HG02973 (cell line): ENCODE measurements at regions not wholly inside any gene's neighbourhood (a gene's known extent, or its start where the extent isn't known, plus 50 kb on each side); places are given as distances from the start of the nearest gene placed in this dataset.

Experiments
- ATAC-seq: cut with Tn5 transposase; IDR thresholded peaks from one replicate; pipeline ENCODE4 v1.9.1; 2021; ENCODE audit warnings: moderate library complexity; ENCODE audit not compliant: unreplicated experiment

DNA sequence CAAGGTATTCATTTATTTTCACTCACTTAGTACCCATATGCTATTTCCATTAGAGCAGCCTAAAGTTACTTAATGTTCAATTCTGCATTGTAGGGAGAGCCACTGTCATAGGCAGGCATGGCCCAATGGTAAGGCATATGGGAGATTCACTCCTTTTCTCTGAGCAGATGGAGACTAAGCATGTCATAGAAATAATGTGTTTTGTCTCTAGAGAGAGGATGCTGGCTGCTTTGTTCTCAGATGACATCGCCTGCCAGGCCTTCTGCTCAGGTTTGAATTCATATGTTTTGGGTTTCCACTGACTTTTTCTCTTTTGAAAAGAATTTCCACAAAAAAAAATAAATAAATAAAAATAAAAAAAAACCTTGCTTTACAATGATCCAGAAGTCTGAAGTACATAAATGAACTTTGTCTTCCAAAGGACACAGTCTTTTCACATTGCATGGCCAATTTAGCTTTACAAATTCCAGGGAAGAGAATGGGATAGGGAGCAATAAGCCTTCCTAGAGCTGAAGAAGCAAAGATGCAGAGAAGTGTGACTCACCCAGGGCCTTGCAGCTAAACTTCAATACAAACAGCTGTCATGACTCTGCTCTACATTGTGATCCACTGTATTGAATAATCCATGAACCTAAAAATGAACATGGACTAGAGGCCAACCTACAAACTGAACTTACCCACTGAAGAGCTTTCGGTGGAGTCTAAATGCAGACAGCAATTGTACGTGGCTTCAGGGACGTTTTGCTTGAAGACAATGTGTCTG lies 422.5 kb downstream of the CMPK2 start:
- no peak for ATAC-seq

DNA sequence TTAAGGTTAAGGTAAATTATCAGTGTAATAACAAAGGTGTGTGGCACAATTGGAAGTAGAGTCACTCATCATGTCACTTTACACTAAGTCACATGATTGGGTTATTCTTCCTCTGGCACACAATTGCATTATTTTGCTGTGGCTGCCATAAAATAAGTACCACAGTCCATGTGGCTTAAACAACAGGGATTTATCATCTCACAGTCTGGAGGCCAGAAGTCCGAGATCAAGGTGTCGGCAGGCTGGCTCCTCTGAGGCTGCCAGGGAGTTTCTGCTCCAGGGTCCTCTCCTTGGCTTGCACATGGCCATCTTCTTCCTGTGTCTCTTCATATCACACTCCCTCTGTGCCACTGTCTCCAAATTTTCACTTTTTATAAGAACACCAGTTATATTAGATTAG lies 421.2 kb downstream of the CMPK2 start:
- no peak for ATAC-seq

- ATAC-seq: no peak
Observed at GRCh38 chr2:6445156-6445555, 420.6 kb downstream of the CMPK2 start.

DNA sequence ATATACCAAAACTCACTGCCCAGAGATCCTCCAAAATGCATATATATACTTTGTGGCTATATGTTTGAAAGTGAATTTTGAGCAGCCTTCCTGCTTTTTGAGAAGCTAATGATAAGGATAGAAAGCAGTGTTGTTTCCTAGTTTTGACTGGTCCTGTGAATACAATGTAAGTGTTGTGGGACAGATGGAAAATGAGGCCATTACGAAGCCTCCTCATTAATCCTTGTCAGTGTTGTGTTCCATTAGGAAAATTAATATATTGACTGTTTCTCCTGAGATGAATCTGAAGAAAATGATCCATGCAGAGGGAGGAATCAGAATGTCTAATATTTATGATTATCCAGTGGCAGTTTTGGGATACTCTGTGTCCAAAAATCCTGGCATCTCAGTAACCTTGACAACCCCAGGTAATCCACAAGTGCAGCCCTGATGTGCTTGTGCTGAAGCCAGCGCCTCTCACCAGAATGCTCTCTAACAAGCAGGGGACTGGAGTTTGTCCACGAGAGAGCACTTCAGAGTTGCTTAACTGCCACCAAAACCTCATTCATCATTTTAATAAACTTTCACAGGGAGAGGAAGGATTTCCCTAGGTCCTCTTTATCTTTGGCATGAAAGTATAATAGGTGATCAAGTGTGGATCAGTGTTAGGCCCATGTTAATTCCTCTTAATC lies 418.6 kb downstream of the CMPK2 start:
- ATAC-seq: no peak

DNA sequence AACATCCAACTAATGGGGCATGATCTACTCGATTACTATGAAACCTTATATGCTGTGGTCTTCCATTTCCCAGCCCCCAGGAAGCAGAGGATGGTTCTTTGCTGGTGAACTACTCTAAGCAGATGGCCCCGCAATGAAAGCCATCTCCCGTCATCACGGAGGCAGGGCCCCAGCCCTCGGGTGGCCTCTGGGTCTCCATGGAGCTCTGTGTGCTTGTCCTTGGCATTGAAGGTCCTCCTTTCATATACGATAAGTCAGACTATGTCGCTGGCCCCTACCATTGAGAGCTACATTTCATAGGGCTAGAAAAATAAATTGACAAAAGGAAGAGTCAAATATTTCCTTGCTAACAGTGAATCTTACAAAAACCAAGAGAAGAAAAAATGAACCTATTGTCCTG lies 416.8 kb downstream of the CMPK2 start:
- no peak for ATAC-seq

DNA sequence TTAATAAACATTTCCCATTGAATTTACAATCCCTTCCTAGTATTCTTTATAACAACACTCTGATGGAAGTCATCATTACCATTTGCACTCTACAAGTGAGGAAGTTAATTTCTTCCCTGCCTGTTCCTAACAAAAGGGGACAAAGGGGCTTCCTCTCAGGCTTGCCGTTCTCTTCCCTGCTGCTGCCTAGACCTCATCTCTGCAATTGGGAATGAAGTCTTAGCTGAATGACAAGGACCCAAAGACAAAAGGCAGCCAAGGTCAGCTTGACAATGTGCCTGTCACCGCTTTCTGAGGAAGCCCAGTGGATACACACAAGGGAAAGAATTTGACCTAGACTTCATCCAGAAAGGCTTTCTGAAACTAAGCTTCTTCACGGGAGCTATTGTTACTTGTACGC lies 416.4 kb downstream of the CMPK2 start:
- no peak for ATAC-seq

- ATAC-seq: no peak
Observed at GRCh38 chr2:6452702-6453481, 412.8 kb downstream of the CMPK2 start.

GRCh38 chr2:6454286-6454990 lies 411.3 kb downstream of the CMPK2 start:
- ATAC-seq: no peak

DNA sequence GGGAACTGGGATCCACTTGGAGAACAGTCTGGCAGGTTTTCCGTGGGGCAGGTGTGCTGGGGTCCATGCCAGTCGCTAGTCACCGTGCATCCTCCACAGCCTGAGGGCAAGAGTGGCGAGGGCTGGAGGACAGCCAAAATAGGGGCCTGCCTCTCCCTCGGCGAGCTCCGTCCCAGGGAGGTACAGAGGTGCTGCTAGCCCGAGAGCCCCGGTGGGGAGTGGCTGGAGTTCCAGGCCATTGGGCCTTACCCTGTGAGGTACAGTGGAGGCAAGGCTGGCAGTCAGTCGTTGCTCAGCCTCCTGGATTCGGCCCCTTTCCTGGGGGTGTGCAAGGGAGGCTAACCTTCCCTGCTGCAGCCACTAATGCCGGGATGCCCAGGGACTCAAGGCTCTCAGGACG lies 406.6 kb downstream of the CMPK2 start:
- no peak for ATAC-seq

DNA sequence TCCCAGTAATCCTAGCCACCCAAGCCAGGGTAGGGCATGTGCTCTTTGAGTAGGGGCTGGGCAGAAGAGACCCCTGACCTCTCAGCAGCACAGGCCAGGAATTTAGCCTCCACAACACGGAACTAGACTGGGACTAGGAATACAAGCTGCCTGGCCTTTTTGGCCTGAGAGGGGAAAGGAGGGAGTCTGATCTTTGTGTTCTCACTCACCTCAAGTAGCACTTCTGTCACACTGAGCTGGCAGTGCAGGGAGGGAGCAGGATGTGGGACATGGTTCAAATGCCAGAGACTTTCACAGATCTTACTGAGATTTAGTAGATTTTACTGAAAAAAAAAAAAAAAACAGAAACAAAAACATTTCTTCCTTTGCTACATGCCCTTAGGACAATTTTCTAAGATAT lies 395.2 kb downstream of the CMPK2 start:
- ATAC-seq: no peak

DNA sequence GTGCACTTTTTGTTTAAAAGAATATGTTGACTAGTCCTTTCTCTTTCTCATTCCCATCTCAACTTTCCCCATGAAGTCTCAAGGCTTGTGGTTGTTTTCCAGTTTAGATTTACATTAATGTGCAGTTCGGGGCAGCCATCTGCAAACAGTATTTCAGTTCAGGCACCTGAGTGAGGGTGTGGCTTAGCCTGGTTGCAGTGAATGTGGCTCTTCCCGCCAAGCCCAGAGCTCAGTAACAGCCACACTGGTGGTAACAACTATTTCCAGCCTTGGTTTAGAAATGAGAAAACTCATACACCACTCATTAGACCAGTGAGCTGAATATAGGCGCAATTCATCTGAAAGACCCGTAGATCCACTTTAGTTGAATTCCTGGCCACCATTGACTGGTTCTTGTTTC lies 394.3 kb downstream of the CMPK2 start:
- no peak for ATAC-seq

- no peak for ATAC-seq
Observed at GRCh38 chr2:6474161-6475140, 391.3 kb downstream of the CMPK2 start.

GRCh38 chr2:6475155-6475940 lies 390.4 kb downstream of the CMPK2 start:
- no peak for ATAC-seq

- no peak for ATAC-seq
Observed at GRCh38 chr2:6480514-6480913, 385.2 kb downstream of the CMPK2 start.

DNA sequence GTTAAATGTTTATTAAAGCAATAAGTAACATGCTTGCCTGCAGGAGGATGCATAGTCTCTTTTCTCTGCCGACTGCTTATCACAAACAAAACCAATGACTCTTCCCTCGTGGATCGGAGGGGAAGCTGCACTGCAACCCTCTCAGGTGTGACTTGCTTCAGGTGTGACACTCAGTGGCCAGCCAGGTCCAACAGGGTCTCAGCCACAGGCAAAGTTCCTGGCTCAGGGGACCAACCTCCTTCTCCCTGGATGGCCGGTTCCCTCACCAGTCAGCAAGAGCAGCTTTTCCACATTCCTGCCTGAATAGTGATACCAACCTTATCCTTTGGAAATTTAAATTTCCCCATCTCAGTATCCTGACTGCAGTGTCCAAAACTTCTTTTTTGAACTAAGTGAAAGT lies 383.5 kb downstream of the CMPK2 start:
- ATAC-seq: no peak

- ATAC-seq: no peak
Observed at GRCh38 chr2:6487765-6488164, 377.9 kb downstream of the CMPK2 start.

- no peak for ATAC-seq
Observed at GRCh38 chr2:6492573-6492972, 373.1 kb downstream of the CMPK2 start.

DNA sequence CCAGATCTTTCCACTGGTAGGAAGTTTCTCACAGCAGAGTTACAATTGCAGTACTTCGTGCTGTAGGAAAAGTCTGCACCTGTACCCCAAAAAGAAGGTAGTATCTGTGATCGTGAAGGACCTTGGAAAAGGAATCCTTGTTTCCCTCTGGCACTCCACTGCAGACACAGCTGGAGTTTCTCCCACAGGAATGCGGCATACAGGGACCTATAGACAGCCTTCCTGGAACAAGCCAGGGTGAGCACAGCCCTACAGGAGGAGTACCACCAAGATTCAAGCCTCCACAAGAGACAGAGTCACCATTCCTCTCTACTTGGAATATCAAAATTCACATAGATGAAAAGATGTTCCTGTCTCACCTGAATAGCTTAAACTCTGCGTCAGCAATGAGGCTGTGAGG lies 372.4 kb downstream of the CMPK2 start:
- no peak for ATAC-seq

- ATAC-seq: no peak
Observed at GRCh38 chr2:6493669-6494068, 372.0 kb downstream of the CMPK2 start.
